ENCODE measurements at regions not wholly inside any gene's neighbourhood (a gene's known extent, or its start where the extent isn't known, plus 50 kb on each side); places are given as distances from the start of the nearest gene placed in this dataset.

GRCh38 chr2:187078297-187078696 lies 229.3 kb upstream of the ZSWIM2 start:
- Histone ChIP-seq H4K5ac (ENCODE audit: low read depth, low read length) (no peak overlapping the region), H3K9me1 (ENCODE audit: insufficient read depth, low read length) (no peaks in the 10 kb centered on the region), H4K20me1 (ENCODE audit: insufficient read depth, low read length) (no peaks in the 10 kb centered on the region), H2AK5ac (ENCODE audit: low read depth, low read length) (no peak overlapping the region), H2AFZ (replicated peaks; ENCODE audit: low read length, poor library complexity) (no peak overlapping the region), H2BK15ac (ENCODE audit: low read depth, low read length) (no peak overlapping the region), H4K8ac (ENCODE audit: low read depth in 2 of 2, low read length in 2 of 2) (no peak overlapping the region), H3K4me1 (ENCODE audit: control insufficient read depth, insufficient read depth, low read length) (no peaks in the 10 kb centered on the region), H2BK120ac (ENCODE audit: low read depth, low read length) (no peak overlapping the region), H3K36me3 (ENCODE audit: control insufficient read depth, insufficient read depth, low read length) (no peaks in the 10 kb centered on the region), H3K27me3 (ENCODE audit: control insufficient read depth, insufficient read depth, low read length) (no peaks in the 10 kb centered on the region), H3K4ac (ENCODE audit: low read depth, low read length) (no peak overlapping the region), H2BK5ac (ENCODE audit: low read depth, low read length, poor library complexity, severe bottlenecking) (no peak overlapping the region), H3K79me1 (ENCODE audit: low read depth in 1 of 2, low read length in 2 of 2) (no peaks in the 10 kb centered on the region), H3K23ac (ENCODE audit: low read depth, low read length) (no peak overlapping the region), H3K14ac (replicated peaks; ENCODE audit: low read depth, low read length) (no peak overlapping the region), H3K4me2 (ENCODE audit: low read depth, low read length) (no peak overlapping the region), H4K91ac (ENCODE audit: insufficient read depth, low read depth, low read length) (no peak overlapping the region), H3K9ac (ENCODE audit: low read depth, low read length) (no peak overlapping the region), H3K56ac (ENCODE audit: extremely low read depth, insufficient read depth, low read length) (no peak overlapping the region), H2AK9ac (replicated peaks; ENCODE audit: low read depth, low read length, poor library complexity) (no peak overlapping the region), H3K27ac (ENCODE audit: insufficient read depth, low read length) (no peak overlapping the region), H3K9me3 (ENCODE audit: control insufficient read depth, insufficient read depth, low read length) (no peaks in the 10 kb centered on the region), H3K4me3 (ENCODE audit: insufficient read depth, low read depth, low read length) (no peak overlapping the region), H3K18ac (ENCODE audit: low read depth, low read length) (no peak overlapping the region), H2BK20ac (ENCODE audit: low read depth, low read length) (no peak overlapping the region)
- POLR2A ChIA-PET (ENCODE audit: unreplicated experiment) = no interaction called here
- CTCF ChIA-PET = no interaction called here
- 71% methylated on average over 1 of the region's 1 CpG; no CpG with 5 or more reads in 1 of the 2 experiments for WGBS, 2 experiments (ENCODE audit: extremely low coverage in 2 of 2, insufficient read length in 1 of 2)
- DNase-seq = peak; percentile 1
- dilution Hi-C loops (cut with HindIII; ENCODE audit: low sequenced_read_pairs, unreplicated experiment) (no loop called here), in situ Hi-C loops (cut with MboI; ENCODE audit: low sequenced_read_pairs) (no loop called here), intact Hi-C loops (cut with micrococcal nuclease) (no loop called here)
- TF ChIP-seq NFE2L2 (IDR thresholded peaks at IDR 0.05; ENCODE audit: low read depth, low read length) (no peak), RAD21 (IDR thresholded peaks at IDR 0.05; ENCODE audit: low read length) (no peak), CTCF (conservative IDR thresholded peaks at IDR 0.05; ENCODE audit: low read depth, low read length) (no peak), MAFK (IDR thresholded peaks at IDR 0.05; ENCODE audit: low read depth, low read length) (no peak), RFX5 (IDR thresholded peaks at IDR 0.05; ENCODE audit: low read depth, low read length) (no peak), CEBPB (IDR thresholded peaks at IDR 0.05; ENCODE audit: low read depth, low read length) (no peak)
- ATAC-seq (ENCODE audit: low read depth) = no peak
- BruUV-seq (replicated peaks) = no TSS peak
